IMR-90 (cell line): ENCODE measurements at regions not wholly inside any gene's neighbourhood (a gene's known extent, or its start where the extent isn't known, plus 50 kb on each side); places are given as distances from the start of the nearest gene placed in this dataset.
"Not testable (repeated sequence)": the region's sequence is repeated elsewhere in the genome, so short reads cannot be mapped to it uniquely, and the experiment has no call there.

Source experiments
- BHLHE40 ChIP-seq: fragments of 150-350 bp; IDR thresholded peaks from 2 replicates; pipeline ENCODE4 v1.6.1; 2016; ENCODE audit warnings: mild to moderate bottlenecking, low read depth, low read length
- CEBPB ChIP-seq: IDR thresholded peaks from 2 replicates; pipeline ENCODE4 v1.6.1; 2012; ENCODE audit warnings: low read depth, low read length, improper control_type of control experiment
- CTCF ChIP-seq: conservative IDR thresholded peaks from 2 replicates; pipeline ENCODE4 v1.5.1; 2012; ENCODE audit warnings: mild to moderate bottlenecking, low read depth, low read length, improper control_type of control experiment
- MAFK ChIP-seq: IDR thresholded peaks from 2 replicates; pipeline ENCODE4 v1.6.1; 2012; ENCODE audit warnings: low read depth, low read length, improper control_type of control experiment
- MXI1 ChIP-seq: IDR thresholded peaks from 2 replicates; pipeline ENCODE4 v1.6.1; 2012; ENCODE audit warnings: low read depth, mild to moderate bottlenecking, low read length, moderate library complexity, borderline replicate concordance
- TF ChIP-seq, protein P1 (sequence below): fragments of 150-350 bp; IDR thresholded peaks from 2 replicates; pipeline ENCODE4 v1.6.1; 2017; ENCODE audit warnings: mild to moderate bottlenecking, antibody characterized with exemption, low read length, low read depth
- TF ChIP-seq, protein P2 (sequence below): fragments of 150-350 bp; IDR thresholded peaks from 2 replicates; pipeline ENCODE4 v1.6.1; 2016; ENCODE audit warnings: low read depth, mild to moderate bottlenecking, low read length, moderate library complexity, borderline replicate concordance

- not testable (repeated sequence) for TF ChIP-seq CTCF, MXI1, BHLHE40, MAFK, CEBPB
- TF ChIP-seq, protein P1, sequence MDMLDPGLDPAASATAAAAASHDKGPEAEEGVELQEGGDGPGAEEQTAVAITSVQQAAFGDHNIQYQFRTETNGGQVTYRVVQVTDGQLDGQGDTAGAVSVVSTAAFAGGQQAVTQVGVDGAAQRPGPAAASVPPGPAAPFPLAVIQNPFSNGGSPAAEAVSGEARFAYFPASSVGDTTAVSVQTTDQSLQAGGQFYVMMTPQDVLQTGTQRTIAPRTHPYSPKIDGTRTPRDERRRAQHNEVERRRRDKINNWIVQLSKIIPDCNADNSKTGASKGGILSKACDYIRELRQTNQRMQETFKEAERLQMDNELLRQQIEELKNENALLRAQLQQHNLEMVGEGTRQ, result not testable (repeated sequence)
- TF ChIP-seq, protein P2, sequence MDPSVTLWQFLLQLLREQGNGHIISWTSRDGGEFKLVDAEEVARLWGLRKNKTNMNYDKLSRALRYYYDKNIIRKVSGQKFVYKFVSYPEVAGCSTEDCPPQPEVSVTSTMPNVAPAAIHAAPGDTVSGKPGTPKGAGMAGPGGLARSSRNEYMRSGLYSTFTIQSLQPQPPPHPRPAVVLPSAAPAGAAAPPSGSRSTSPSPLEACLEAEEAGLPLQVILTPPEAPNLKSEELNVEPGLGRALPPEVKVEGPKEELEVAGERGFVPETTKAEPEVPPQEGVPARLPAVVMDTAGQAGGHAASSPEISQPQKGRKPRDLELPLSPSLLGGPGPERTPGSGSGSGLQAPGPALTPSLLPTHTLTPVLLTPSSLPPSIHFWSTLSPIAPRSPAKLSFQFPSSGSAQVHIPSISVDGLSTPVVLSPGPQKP, result not testable (repeated sequence)
These were observed 63.8 kb upstream of the DDHD1 start for GRCh38 chr14:53216955-53217315.
